OCI-LY3 (cell line): ENCODE measurements at regions not wholly inside any gene's neighbourhood (a gene's known extent, or its start where the extent isn't known, plus 50 kb on each side); places are given as distances from the start of the nearest gene placed in this dataset.
A peak's percentile ranks its signal among the peaks of the same experiment; 100 is the strongest.

Experiments used
- H2AFZ ChIP-seq: fragments of 200-600, 300-600 bp; shearing (Covaris generic); 2 replicates; pipeline ENCODE4 v1.6.0; 2014; ENCODE audit warnings: antibody characterized with exemption, low read depth, low read length
- H3K27ac ChIP-seq: fragments of 200-600, 300-600 bp; sonication (generic); 2 replicates; pipeline ENCODE4 v1.5.1; 2014; ENCODE audit warnings: mild to moderate bottlenecking, low read length, moderate library complexity, mixed read lengths
- H3K27me3 ChIP-seq: fragments of 200-600, 300-600 bp; sonication (generic); 2 replicates; pipeline ENCODE4 v1.6.1; 2014; ENCODE audit warnings: low read depth, low read length, mixed read lengths
- H3K36me3 ChIP-seq: fragments of 200-600, 300-600 bp; sonication (generic); replicated peaks from 2 replicates; pipeline ENCODE3; 2014; ENCODE audit warnings: low read depth, low read length, mixed read lengths
- H3K4me1 ChIP-seq: fragments of 300-600, 200-600 bp; sonication (generic); 2 replicates; pipeline ENCODE4 v1.6.1; 2014; ENCODE audit warnings: low read length, mixed read lengths
- H3K4me2 ChIP-seq: fragments of 200-600, 300-600 bp; sonication (generic); 2 replicates; pipeline ENCODE4 v1.6.1; 2014; ENCODE audit warnings: low read length, mixed read lengths
- H3K4me3 ChIP-seq: fragments of 300-600, 200-600 bp; sonication (generic); 2 replicates; pipeline ENCODE4 v1.5.1; 2014; ENCODE audit warnings: antibody characterized with exemption, mild to moderate bottlenecking, low read length, moderate library complexity
- H3K79me2 ChIP-seq: fragments of 300-600, 200-600 bp; shearing (Covaris generic); 2 replicates; pipeline ENCODE4 v1.6.1; 2014; ENCODE audit warnings: mild to moderate bottlenecking, low read length, mixed read lengths
- H3K9ac ChIP-seq: fragments of 300-600, 200-600 bp; shearing (Covaris generic); 2 replicates; pipeline ENCODE4 v1.6.0; 2014; ENCODE audit warnings: mild to moderate bottlenecking, low read length, moderate library complexity
- H3K9me3 ChIP-seq: fragments of 200-600, 300-600 bp; shearing (Covaris generic); 2 replicates; pipeline ENCODE4 v1.6.1; 2014; ENCODE audit warnings: low read length, mixed read lengths; ENCODE audit not compliant: insufficient read depth
- H4K20me1 ChIP-seq: fragments of 200-600, 300-600 bp; sonication (generic); 2 replicates; pipeline ENCODE4 v1.6.1; 2016; ENCODE audit warnings: low read length, mixed read lengths; ENCODE audit not compliant: insufficient read depth
- CTCF ChIP-seq: fragments of 200-600, 300-600 bp; sonication (generic); IDR thresholded peaks from 2 replicates; pipeline ENCODE4 v1.5.1; 2014; ENCODE audit warnings: antibody characterized with exemption, low read length, low read depth
- EZH2phosphoT487 ChIP-seq: fragments of 200-600 bp; shearing (Covaris generic); IDR thresholded peaks from 2 replicates; pipeline ENCODE4 v1.6.1; 2018; ENCODE audit warnings: antibody characterized with exemption, mixed run types, low read depth

GRCh38 chr4:100106982-100107381, 83.3 kb downstream of the DDIT4L start:
- Histone ChIP-seq H3K4me1 (no peaks in the 10 kb centered on the region), H2AFZ (no peak overlapping the region)

GRCh38 chr4:100103671-100104070, 86.6 kb downstream of the DDIT4L start:
- TF ChIP-seq CTCF (no peak), EZH2phosphoT487 (no peak)
- no peak overlapping the region for H2AFZ ChIP-seq
- H3K36me3 ChIP-seq = no peaks in the 10 kb centered on the region
- H3K4me1 ChIP-seq = peaks cover 9% of the 10 kb centered on the region
- H3K9me3 ChIP-seq = no peaks in the 10 kb centered on the region
- no peaks in the 10 kb centered on the region for H4K20me1 ChIP-seq
- H3K9ac ChIP-seq = no peak overlapping the region
- no peak overlapping the region for H3K4me2 ChIP-seq
- H3K4me3 ChIP-seq = no peak overlapping the region
- no peak overlapping the region for H3K27ac ChIP-seq
- H3K27me3 ChIP-seq = 0 out of 2 replicates have a peak, but pooled peaks cover 3% of the 10 kb centered on the region
- no peaks in the 10 kb centered on the region for H3K79me2 ChIP-seq

More at GRCh38 chr4:100106982-100107381, 83.3 kb downstream of the DDIT4L start:
- Histone ChIP-seq H3K79me2 (no peaks in the 10 kb centered on the region), H3K4me3 (no peak overlapping the region), H3K9ac (no peak overlapping the region), H4K20me1 (no peaks in the 10 kb centered on the region), H3K9me3 (no peaks in the 10 kb centered on the region), H3K4me2 (no peak overlapping the region), H3K27ac (no peak overlapping the region), H3K36me3 (no peaks in the 10 kb centered on the region), H3K27me3 (no peaks in the 10 kb centered on the region)
- TF ChIP-seq CTCF (no peak), EZH2phosphoT487 (no peak)

DNA sequence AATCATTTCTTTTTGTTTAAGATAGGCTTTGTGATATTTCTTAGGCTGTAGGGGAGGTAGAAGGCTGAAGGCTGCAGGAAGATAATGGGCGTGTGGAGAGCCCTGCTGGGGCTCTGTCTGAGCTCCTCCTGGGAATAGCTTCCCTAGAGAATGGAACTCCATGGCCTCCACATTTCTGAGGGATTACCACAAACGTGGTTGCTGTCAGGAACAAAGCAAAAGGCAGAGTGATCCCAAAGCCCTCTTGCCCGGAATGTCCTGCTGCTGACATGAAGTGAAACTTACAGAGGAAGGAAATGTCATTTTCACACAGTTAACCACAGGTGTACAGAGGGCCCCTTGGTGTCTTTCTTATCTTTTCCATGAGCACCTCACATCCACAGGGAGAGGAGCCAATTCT, 89.3 kb downstream of the DDIT4L start:
- no peak overlapping the region for H3K4me3 ChIP-seq
- H2AFZ ChIP-seq = no peak overlapping the region
- no peaks in the 10 kb centered on the region for H3K79me2 ChIP-seq

GRCh38 chr4:100099746-100100145, 90.5 kb downstream of the DDIT4L start:
- Histone ChIP-seq H3K79me2 (no peaks in the 10 kb centered on the region), H4K20me1 (no peaks in the 10 kb centered on the region), H3K4me3 (no peak overlapping the region), H3K27ac (no peak overlapping the region), H3K9ac (no peak overlapping the region), H2AFZ (no peak overlapping the region), H3K27me3 (0 out of 2 replicates have a peak, but pooled peaks cover 3% of the 10 kb centered on the region), H3K4me2 (no peak overlapping the region), H3K36me3 (no peaks in the 10 kb centered on the region), H3K4me1 (peaks cover 31% of the 10 kb centered on the region), H3K9me3 (no peaks in the 10 kb centered on the region)
- no peak for TF ChIP-seq EZH2phosphoT487
- TF ChIP-seq CTCF = no peak

More for the DNA sequence above, 89.3 kb downstream of the DDIT4L start:
- H3K27me3 ChIP-seq = 0 out of 2 replicates have a peak, but pooled peaks cover 3% of the 10 kb centered on the region
- no peaks in the 10 kb centered on the region for H3K9me3 ChIP-seq
- no peaks in the 10 kb centered on the region for H3K36me3 ChIP-seq
- H3K4me2 ChIP-seq = peak overlapping the region; percentile 48
- H4K20me1 ChIP-seq = no peaks in the 10 kb centered on the region
- TF ChIP-seq CTCF (no peak), EZH2phosphoT487 (no peak)
- no peak overlapping the region for H3K27ac ChIP-seq
- no peak overlapping the region for H3K9ac ChIP-seq
- H3K4me1 ChIP-seq = peaks cover 19% of the 10 kb centered on the region
